OCI-LY3 (cell line): ENCODE measurements at regions not wholly inside any gene's neighbourhood (a gene's known extent, or its start where the extent isn't known, plus 50 kb on each side); places are given as distances from the start of the nearest gene placed in this dataset.

ENCODE experiments used
- H2AFZ ChIP-seq: fragments of 200-600, 300-600 bp; shearing (Covaris generic); 2 replicates; pipeline ENCODE4 v1.6.0; 2014; ENCODE audit warnings: antibody characterized with exemption, low read depth, low read length
- H3K27ac ChIP-seq: fragments of 200-600, 300-600 bp; sonication (generic); 2 replicates; pipeline ENCODE4 v1.5.1; 2014; ENCODE audit warnings: mild to moderate bottlenecking, low read length, moderate library complexity, mixed read lengths
- H3K27me3 ChIP-seq: fragments of 200-600, 300-600 bp; sonication (generic); 2 replicates; pipeline ENCODE4 v1.6.1; 2014; ENCODE audit warnings: low read depth, low read length, mixed read lengths
- H3K36me3 ChIP-seq: fragments of 200-600, 300-600 bp; sonication (generic); replicated peaks from 2 replicates; pipeline ENCODE3; 2014; ENCODE audit warnings: low read depth, low read length, mixed read lengths
- H3K4me1 ChIP-seq: fragments of 300-600, 200-600 bp; sonication (generic); 2 replicates; pipeline ENCODE4 v1.6.1; 2014; ENCODE audit warnings: low read length, mixed read lengths
- H3K4me2 ChIP-seq: fragments of 200-600, 300-600 bp; sonication (generic); 2 replicates; pipeline ENCODE4 v1.6.1; 2014; ENCODE audit warnings: low read length, mixed read lengths
- H3K4me3 ChIP-seq: fragments of 300-600, 200-600 bp; sonication (generic); 2 replicates; pipeline ENCODE4 v1.5.1; 2014; ENCODE audit warnings: antibody characterized with exemption, mild to moderate bottlenecking, low read length, moderate library complexity
- H3K79me2 ChIP-seq: fragments of 300-600, 200-600 bp; shearing (Covaris generic); 2 replicates; pipeline ENCODE4 v1.6.1; 2014; ENCODE audit warnings: mild to moderate bottlenecking, low read length, mixed read lengths
- H3K9ac ChIP-seq: fragments of 300-600, 200-600 bp; shearing (Covaris generic); 2 replicates; pipeline ENCODE4 v1.6.0; 2014; ENCODE audit warnings: mild to moderate bottlenecking, low read length, moderate library complexity
- H3K9me3 ChIP-seq: fragments of 200-600, 300-600 bp; shearing (Covaris generic); 2 replicates; pipeline ENCODE4 v1.6.1; 2014; ENCODE audit warnings: low read length, mixed read lengths; ENCODE audit not compliant: insufficient read depth
- H4K20me1 ChIP-seq: fragments of 200-600, 300-600 bp; sonication (generic); 2 replicates; pipeline ENCODE4 v1.6.1; 2016; ENCODE audit warnings: low read length, mixed read lengths; ENCODE audit not compliant: insufficient read depth
- EZH2phosphoT487 ChIP-seq: fragments of 200-600 bp; shearing (Covaris generic); IDR thresholded peaks from 2 replicates; pipeline ENCODE4 v1.6.1; 2018; ENCODE audit warnings: antibody characterized with exemption, mixed run types, low read depth
- TF ChIP-seq, protein P1 (sequence below): fragments of 200-600, 300-600 bp; sonication (generic); IDR thresholded peaks from 2 replicates; pipeline ENCODE4 v1.5.1; 2014; ENCODE audit warnings: antibody characterized with exemption, low read length, low read depth

DNA sequence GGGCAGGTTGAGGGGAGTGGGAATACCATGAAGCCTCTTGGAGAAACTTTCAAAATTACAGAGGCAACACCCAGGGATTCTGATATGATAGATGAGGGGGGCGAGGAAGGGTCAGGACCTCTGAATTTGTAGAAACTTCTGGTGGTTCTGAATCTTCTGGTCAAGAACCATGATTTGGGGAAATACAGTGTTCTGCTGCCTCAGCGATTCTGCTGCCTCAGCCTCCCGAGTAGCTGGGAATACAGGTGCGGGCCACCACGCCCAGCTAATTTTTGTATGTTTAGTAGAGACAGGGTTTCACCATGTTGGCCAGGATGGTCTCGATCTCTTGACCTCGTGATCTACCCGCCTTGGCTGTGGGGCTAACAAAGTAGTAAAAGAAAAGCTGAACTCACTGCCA, 70.4 kb downstream of the MAGEF1 start:
- no peaks in the 10 kb centered on the region for H3K36me3 ChIP-seq
- H3K9ac ChIP-seq, result no peak overlapping the region
- H3K27ac ChIP-seq, result no peak overlapping the region
- no peaks in the 10 kb centered on the region for H3K9me3 ChIP-seq
- no peak overlapping the region for H3K4me3 ChIP-seq
- H3K4me2 ChIP-seq, result no peak overlapping the region
- no peak for TF ChIP-seq EZH2phosphoT487
- TF ChIP-seq, protein P1, sequence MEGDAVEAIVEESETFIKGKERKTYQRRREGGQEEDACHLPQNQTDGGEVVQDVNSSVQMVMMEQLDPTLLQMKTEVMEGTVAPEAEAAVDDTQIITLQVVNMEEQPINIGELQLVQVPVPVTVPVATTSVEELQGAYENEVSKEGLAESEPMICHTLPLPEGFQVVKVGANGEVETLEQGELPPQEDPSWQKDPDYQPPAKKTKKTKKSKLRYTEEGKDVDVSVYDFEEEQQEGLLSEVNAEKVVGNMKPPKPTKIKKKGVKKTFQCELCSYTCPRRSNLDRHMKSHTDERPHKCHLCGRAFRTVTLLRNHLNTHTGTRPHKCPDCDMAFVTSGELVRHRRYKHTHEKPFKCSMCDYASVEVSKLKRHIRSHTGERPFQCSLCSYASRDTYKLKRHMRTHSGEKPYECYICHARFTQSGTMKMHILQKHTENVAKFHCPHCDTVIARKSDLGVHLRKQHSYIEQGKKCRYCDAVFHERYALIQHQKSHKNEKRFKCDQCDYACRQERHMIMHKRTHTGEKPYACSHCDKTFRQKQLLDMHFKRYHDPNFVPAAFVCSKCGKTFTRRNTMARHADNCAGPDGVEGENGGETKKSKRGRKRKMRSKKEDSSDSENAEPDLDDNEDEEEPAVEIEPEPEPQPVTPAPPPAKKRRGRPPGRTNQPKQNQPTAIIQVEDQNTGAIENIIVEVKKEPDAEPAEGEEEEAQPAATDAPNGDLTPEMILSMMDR, result no peak
- no peak overlapping the region for H2AFZ ChIP-seq
- no peaks in the 10 kb centered on the region for H3K79me2 ChIP-seq
- peaks cover 5% of the 10 kb centered on the region; the same call in 1 of the 2 replicates for H3K4me1 ChIP-seq
- H4K20me1 ChIP-seq, result no peaks in the 10 kb centered on the region
- H3K27me3 ChIP-seq, result peaks cover 2% of the 10 kb centered on the region; the same call in 1 of the 2 replicates

DNA sequence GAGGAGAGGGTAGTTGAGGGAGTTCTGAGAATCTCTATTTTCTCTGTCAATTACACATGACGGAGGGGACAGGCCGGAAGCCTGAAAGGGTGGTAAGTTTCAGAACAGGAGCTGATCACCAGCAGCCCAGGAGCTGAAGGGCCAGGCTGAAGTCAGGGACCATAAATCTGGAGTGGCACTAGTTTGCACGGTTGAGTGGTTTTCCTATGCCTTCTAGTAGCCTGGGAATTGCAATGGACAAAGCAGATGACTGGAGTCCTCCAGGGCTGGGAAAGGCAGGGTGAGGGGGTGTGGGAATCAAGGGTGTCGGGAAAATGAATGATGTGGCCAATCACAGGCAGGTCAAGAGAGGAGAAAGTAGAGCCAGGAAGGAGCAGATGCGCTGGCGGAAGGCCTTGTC, 72.5 kb downstream of the MAGEF1 start:
- Histone ChIP-seq H2AFZ (no peak overlapping the region), H3K4me2 (no peak overlapping the region), H3K36me3 (no peaks in the 10 kb centered on the region), H3K27ac (no peak overlapping the region), H3K4me3 (no peak overlapping the region), H3K79me2 (no peaks in the 10 kb centered on the region), H3K9me3 (no peaks in the 10 kb centered on the region), H3K4me1 (peaks cover 5% of the 10 kb centered on the region; the same call in 1 of the 2 replicates), H3K9ac (no peak overlapping the region), H4K20me1 (no peaks in the 10 kb centered on the region), H3K27me3 (peaks cover 2% of the 10 kb centered on the region; the same call in 1 of the 2 replicates)
- no peak for TF ChIP-seq EZH2phosphoT487
- TF ChIP-seq, protein P1, result no peak

DNA sequence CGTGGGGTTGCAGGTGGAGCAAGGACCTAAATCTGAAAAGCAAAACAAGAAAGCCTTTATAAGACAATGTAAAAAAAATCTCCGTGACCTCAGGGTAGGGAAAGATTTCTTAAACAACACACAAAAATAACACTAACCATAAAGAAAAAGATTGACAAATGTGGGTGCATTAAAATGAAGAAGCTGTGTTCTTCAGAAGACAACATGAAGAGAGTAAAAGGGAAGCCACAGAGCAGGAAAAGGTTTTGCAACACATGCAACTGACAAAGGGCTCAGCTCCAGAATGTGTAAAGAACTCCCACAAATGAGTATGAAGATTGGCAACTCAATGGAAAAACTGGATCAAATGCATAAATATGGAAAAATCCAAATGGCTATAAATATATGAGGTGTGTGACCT, 74.2 kb downstream of the MAGEF1 start:
- TF ChIP-seq EZH2phosphoT487, result no peak
- TF ChIP-seq, protein P1, result no peak
- H3K27me3 ChIP-seq, result peaks cover 2% of the 10 kb centered on the region; the same call in 1 of the 2 replicates
- H3K4me1 ChIP-seq, result peaks cover 5% of the 10 kb centered on the region; the same call in 1 of the 2 replicates
- no peak overlapping the region for H3K9ac ChIP-seq
- no peak overlapping the region for H3K4me3 ChIP-seq
- no peaks in the 10 kb centered on the region for H3K36me3 ChIP-seq
- H2AFZ ChIP-seq, result no peak overlapping the region
- no peaks in the 10 kb centered on the region for H4K20me1 ChIP-seq
- H3K4me2 ChIP-seq, result no peak overlapping the region
- no peak overlapping the region for H3K27ac ChIP-seq
- no peaks in the 10 kb centered on the region for H3K9me3 ChIP-seq
- no peaks in the 10 kb centered on the region for H3K79me2 ChIP-seq

DNA sequence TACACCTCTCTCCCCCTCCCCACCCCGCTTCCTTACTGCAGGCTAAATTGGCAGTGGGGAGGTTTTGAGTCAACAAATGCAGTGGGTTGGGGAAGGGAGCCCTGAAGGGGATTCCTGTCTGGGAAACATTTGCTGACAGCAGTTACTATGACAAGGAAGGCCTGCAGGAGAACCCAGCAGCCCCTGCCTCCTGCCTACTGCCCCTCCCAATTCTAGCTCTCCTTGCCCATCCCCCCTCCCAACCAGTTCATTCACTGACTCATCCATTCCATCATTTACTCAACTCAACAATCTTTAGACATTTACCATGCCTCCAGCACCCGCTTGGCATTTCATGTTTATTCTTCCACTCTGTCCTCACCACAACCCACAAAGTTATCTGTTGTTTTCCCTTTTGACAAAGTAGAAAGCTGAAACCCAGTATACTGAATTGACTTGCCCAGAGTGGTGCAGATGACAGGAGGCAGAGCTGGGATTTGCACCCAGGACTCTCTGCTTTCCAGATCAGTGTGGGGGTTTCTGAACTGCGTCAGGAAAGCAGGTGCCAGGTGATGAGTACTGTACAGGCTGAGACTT, 75.0 kb downstream of the MAGEF1 start:
- H3K4me2 ChIP-seq, result no peak overlapping the region
- TF ChIP-seq, protein P1, result no peak
- no peak for TF ChIP-seq EZH2phosphoT487

More for the DNA sequence above, 75.0 kb downstream of the MAGEF1 start:
- Histone ChIP-seq H3K27me3 (peaks cover 2% of the 10 kb centered on the region; the same call in 1 of the 2 replicates), H3K27ac (no peak overlapping the region), H2AFZ (no peak overlapping the region), H3K36me3 (no peaks in the 10 kb centered on the region), H3K9ac (no peak overlapping the region), H3K4me1 (peaks cover 5% of the 10 kb centered on the region; the same call in 1 of the 2 replicates), H3K9me3 (no peaks in the 10 kb centered on the region), H3K4me3 (no peak overlapping the region), H3K79me2 (no peaks in the 10 kb centered on the region), H4K20me1 (no peaks in the 10 kb centered on the region)
